Sigmoid colon (tissue), 4 donors: ENCODE measurements at regions not wholly inside any gene's neighbourhood (a gene's known extent, or its start where the extent isn't known, plus 50 kb on each side); places are given as distances from the start of the nearest gene placed in this dataset.

Experiments
- CTCF ChIP-seq, 4 experiments: fragments of 450-650 bp in 3 of 4; fragments of 200-600 bp in 1 of 4; IDR thresholded peaks; one replicate each; pipeline ENCODE4 v1.5.1; 2016 to 2019; ENCODE audit warnings: antibody characterized with exemption in 4 of 4, mild to moderate bottlenecking in 3 of 4, moderate library complexity in 2 of 4
- POLR2A ChIP-seq, 2 donors: fragments of 450-650 bp; IDR thresholded peaks; one replicate each; pipeline ENCODE4 v1.6.1; 2016; ENCODE audit warnings: antibody characterized with exemption in 2 of 2, mild to moderate bottlenecking in 2 of 2, moderate library complexity in 2 of 2
- POLR2AphosphoS5 ChIP-seq, 4 donors: sonication (generic); formaldehyde crosslinking; IDR thresholded peaks; one replicate each; pipeline ENCODE4 v1.6.1; 2017; ENCODE audit warnings: antibody characterized with exemption in 4 of 4

GRCh38 chr7:112887976-112888375 lies 97.8 kb upstream of the TMEM168 start:
- TF ChIP-seq POLR2A (IDR thresholded peaks at IDR 0.05) (no peak), CTCF (IDR thresholded peaks at IDR 0.05) (no peak), POLR2AphosphoS5 (IDR thresholded peaks at IDR 0.05) (no peak)
